ENCODE measurements at regions not wholly inside any gene's neighbourhood (a gene's known extent, or its start where the extent isn't known, plus 50 kb on each side); places are given as distances from the start of the nearest gene placed in this dataset.
"Not testable (repeated sequence)": the region's sequence is repeated elsewhere in the genome, so short reads cannot be mapped to it uniquely, and the experiment has no call there.

- no peak for DNase-seq
These were observed 358.1 kb downstream of the ADGRD1 start for GRCh38 chr12:131311764-131312163.

GRCh38 chr12:131312382-131312781, 358.7 kb downstream of the ADGRD1 start:
- peak in 2 of 56 donors; percentile 8 to 10 for DNase-seq

- no peak for DNase-seq
These were observed 359.3 kb downstream of the ADGRD1 start for GRCh38 chr12:131312793-131313545.

DNA sequence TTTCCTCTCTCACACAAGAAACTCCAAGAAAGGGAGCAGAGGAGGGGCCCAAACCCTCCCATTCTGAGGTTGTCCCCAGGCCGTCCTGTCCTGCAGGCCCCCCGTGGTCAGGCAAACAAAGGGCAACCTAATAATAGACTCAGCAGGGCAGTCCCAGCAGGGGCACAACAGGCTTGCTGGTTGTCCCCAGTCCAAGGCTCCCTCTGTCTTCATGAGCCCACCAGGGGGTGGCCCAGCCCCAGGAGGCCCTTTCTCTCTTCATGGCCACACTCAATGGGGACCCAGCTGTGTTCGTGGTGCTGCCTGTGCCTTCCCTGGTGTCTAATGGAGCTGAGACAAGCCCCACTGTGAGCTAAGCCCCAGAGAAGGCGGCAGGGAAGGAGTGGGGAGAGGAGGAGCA, 359.9 kb downstream of the ADGRD1 start:
- no peak for DNase-seq

DNA sequence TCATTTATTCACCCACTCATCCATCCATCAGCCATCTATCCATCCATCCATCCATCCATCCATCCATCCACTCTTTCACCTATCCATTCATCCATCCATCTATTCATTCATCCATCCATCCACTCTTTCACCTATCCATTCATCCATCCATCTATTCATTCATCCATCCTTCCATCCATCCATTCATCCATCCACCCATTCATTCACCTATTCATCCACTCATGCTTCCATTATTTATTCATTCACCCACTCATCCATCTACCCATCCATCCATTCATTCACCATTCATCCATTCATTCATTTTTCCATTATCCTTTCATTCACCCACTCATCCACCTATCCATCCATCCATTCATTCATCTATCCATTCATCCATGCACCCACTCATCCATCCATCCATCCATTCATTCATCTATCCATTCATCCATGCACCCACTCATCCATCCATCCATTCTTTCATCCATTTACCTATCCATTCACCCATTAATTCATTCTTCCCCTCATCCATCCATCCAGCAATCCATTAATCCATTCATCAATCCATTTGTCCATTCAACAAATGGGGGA, 360.9 kb downstream of the ADGRD1 start:
- no peak for DNase-seq

GRCh38 chr12:131315601-131316000, 361.9 kb downstream of the ADGRD1 start:
- DNase-seq = no peak

DNA sequence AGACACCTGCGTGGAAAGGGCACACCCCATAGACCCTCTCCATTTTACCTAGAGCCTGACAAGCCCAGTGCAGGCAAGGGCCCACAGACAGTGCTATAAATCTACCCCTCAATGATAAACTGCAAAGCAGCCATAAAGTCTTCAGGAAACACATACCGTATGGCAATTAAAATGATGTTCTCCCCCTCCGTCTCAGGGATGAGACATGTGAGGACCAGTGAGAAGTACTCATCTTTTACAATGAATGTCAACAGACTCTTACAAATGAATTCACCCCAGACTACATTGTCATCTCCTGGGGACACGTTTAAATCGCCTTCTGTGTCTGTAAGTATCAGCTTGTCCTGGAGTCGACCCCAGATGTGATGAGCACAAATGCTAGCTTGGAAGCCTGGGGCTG, 362.7 kb downstream of the ADGRD1 start:
- DNase-seq = no peak

- no peak for DNase-seq
These were observed 364.5 kb downstream of the ADGRD1 start for GRCh38 chr12:131318045-131318685.

DNA sequence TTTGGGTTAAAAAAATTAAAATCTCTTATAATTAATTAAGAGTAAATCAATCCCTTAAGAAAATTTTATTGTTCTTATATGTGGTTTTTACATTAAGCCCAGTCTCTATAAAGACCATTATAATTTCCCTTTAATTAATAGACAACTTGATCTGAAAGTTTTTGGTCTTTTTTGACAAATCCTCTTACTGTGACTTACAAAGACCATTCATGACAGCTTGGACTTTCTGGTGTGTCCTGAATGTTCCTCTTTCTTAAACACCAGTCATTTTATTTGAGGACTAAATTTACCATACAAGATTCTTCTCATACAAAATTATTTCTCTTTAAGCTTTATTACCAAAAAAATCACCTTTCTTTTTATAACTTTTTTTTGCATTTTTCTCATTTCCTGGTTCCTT, 368.3 kb downstream of the ADGRD1 start:
- DNase-seq = no peak

- not testable (repeated sequence) for DNase-seq
These were observed 368.8 kb downstream of the ADGRD1 start for GRCh38 chr12:131322460-131322859.

DNA sequence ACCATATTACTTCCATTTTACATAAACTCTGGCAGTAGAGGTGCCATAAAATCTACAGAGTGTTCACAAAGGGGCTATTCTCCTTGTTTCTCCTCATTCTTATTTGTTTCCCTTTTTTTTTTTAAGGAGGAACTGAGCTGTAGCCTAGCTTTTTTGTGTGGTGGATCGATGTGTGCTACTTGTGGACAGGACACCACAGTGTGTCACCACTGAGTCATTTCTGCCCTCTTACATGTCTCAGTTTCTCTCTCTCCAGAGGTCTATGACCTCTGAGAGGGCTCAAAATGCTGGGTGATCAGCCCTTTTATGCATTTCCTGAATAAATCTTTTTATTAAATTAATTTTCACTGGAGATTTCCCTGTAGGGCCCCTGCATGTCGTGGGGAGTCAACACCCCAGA, 370.2 kb downstream of the ADGRD1 start:
- DNase-seq = no peak

DNA sequence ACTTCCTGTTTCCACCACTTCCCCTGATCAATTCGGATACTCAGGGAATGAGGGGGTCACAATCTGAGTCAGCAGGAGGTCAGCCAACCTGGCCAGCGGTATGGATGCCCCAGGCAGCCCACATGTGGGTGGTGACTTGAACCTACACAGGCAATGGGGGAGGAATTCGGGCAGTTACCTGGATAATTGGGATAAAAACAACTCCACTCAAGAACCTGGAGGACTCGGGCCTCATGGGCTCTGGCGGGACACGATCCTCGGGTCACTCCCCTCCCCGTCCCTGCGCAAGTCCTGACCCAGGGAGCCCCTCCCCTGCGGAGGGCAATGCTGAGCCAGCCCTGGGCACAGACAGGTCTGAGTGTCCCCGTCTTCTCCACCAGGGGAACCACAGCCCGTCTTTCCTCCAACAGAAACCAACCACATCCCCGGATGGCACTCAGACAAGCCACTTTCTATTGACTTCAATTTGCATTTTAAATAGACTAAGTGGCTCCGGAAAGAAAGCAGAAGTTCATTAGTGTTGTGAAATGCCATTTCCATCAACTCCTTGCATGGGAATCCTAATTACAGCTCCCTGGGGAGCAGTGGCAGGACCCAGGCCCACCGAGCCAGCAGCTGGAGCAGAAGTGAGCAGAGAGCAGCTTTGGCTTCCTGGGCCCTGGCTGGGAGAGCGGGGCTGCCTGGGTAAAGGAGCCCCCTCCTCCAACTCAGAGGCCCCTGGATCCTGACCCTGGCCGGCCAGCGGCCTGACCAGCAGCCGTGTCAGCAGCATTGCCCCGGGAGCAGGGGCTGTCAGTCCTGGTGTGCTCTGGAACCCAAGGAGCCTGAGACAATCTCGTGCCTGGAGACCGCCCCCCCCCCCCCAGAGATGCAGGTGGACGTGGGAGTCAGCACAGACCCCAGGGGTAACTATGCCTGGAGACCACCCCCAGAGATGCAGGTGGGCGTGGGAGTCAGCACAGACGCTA, 374.1 kb downstream of the ADGRD1 start:
- no peak for DNase-seq

GRCh38 chr12:131328861-131329845, 375.4 kb downstream of the ADGRD1 start:
- not testable (repeated sequence) for DNase-seq

GRCh38 chr12:131330106-131330815, 376.6 kb downstream of the ADGRD1 start:
- DNase-seq = no peak

DNA sequence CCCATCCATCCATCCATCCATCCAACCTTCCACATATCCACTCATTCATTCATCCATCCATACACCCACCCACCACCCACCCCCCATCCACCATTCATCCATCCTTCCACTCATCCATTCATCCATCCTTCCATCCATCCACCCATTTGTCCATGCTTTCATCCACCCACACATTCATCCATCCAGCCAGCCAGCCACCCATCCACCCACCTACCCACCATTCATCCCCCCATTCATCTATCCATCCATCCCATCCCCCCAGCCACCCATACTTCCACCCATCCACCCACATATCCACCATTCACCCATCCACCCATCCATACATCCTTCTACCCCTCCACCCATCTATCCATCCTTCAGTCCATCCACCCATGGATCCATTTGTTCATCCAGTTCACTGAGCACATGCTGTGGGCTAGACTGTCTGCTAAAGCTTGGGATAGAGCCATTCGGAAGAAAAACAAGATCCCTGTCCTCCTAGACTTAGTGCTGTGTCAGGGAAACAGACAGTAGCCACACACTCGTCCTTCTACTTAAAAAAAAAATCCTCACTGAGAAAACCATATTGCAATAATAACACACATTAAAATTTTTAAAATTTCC, 377.5 kb downstream of the ADGRD1 start:
- no peak for DNase-seq

DNA sequence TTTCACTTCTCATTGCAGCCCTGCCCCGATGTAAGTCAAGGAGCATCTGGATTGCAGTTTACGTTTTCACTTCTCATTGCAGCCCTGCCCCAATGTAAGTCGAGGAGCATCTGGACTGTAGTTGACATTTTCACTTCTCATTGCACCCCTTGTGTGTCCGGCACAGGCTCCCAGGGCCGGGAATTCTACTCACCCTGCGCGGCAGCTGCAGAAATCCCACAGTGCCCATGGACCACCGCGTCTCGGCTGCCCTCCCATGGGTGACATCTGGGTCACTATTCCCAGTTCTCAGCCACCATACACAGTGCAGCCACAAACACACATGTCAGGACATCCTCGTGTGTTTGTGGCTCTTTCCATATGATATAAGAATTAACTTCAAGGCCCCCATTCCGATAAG, 378.5 kb downstream of the ADGRD1 start:
- no peak for DNase-seq

GRCh38 chr12:131333136-131333535, 377.8 kb upstream of the SFSWAP start:
- no peak for DNase-seq

GRCh38 chr12:131333621-131334440, 377.1 kb upstream of the SFSWAP start:
- no peak for DNase-seq
